ENCODE measurements at regions not wholly inside any gene's neighbourhood (a gene's known extent, or its start where the extent isn't known, plus 50 kb on each side); places are given as distances from the start of the nearest gene placed in this dataset.
"Not testable (repeated sequence)": the region's sequence is repeated elsewhere in the genome, so short reads cannot be mapped to it uniquely, and the experiment has no call there.

GRCh38 chr4:28490669-28491068 lies 1630.0 kb downstream of the STIM2 start:
- no peak overlapping the region for H3K4me3 ChIP-seq (ENCODE audit: low read depth, low read length)
- no peak for TF ChIP-seq CTCF (IDR thresholded peaks at IDR 0.05; ENCODE audit: low read depth, low read length)

- H3K4me3 ChIP-seq (ENCODE audit: low read depth, low read length): no peak overlapping the region
- TF ChIP-seq CTCF (IDR thresholded peaks at IDR 0.05; ENCODE audit: low read depth, low read length): no peak
These were observed 1644.4 kb downstream of the STIM2 start for GRCh38 chr4:28505064-28505463.

GRCh38 chr4:28508636-28509035 lies 1648.0 kb downstream of the STIM2 start:
- no peak for TF ChIP-seq CTCF (IDR thresholded peaks at IDR 0.05; ENCODE audit: low read depth, low read length)
- H3K4me3 ChIP-seq (ENCODE audit: low read depth, low read length): no peak overlapping the region

GRCh38 chr4:28514766-28515165 lies 1654.1 kb downstream of the STIM2 start:
- not testable (repeated sequence) for H3K4me3 ChIP-seq (ENCODE audit: low read depth, low read length)

GRCh38 chr4:28518561-28519165 lies 1658.0 kb downstream of the STIM2 start:
- H3K4me3 ChIP-seq (ENCODE audit: low read depth, low read length): no peak overlapping the region
- no peak for TF ChIP-seq CTCF (IDR thresholded peaks at IDR 0.05; ENCODE audit: low read depth, low read length)

GRCh38 chr4:28523681-28524190 lies 1663.1 kb downstream of the STIM2 start:
- no peak for TF ChIP-seq CTCF (IDR thresholded peaks at IDR 0.05; ENCODE audit: low read depth, low read length)
- no peak overlapping the region for H3K4me3 ChIP-seq (ENCODE audit: low read depth, low read length)

GRCh38 chr4:28536124-28536523 lies 1675.5 kb downstream of the STIM2 start:
- TF ChIP-seq CTCF (IDR thresholded peaks at IDR 0.05; ENCODE audit: low read depth, low read length): no peak
- no peak overlapping the region for H3K4me3 ChIP-seq (ENCODE audit: low read depth, low read length)

GRCh38 chr4:28545986-28546385 lies 1685.3 kb downstream of the STIM2 start:
- H3K4me3 ChIP-seq (ENCODE audit: low read depth, low read length): no peak overlapping the region
- no peak for TF ChIP-seq CTCF (IDR thresholded peaks at IDR 0.05; ENCODE audit: low read depth, low read length)

Data from WI38 (cell line).